ENCODE measurements at regions not wholly inside any gene's neighbourhood (a gene's known extent, or its start where the extent isn't known, plus 50 kb on each side); places are given as distances from the start of the nearest gene placed in this dataset.

DNA sequence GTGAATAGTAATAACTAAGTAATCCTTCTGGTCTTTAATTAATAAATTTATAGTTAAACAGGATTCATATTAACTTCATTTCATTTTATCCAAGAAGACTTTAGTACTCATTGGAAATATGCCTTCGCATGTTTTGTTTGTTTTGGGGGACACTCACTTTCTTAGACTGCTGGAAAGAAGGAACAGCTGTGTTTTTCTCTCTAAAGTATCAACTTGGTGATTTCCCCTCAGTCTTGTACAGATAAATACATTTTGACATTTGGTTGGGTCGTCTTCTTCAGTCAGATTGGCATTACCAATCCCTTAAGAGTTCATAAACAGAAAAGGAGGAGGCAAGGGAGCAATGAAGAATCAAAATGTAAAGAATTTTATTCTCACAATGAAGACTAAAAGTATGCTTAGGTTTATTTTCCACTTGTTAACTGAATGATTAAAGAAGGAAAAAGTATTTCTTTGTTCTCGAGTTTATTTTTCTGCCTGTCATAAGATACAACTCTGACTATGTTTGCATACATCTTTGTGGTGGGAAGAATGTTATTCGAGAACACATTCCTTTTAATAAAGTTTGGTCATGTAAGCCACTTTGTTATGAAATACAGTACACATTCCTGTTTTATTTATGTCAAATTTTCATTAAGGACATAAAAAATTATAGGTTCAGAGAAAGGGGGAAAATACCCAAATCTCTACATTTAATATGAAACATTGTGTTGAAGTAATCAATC lies 140.2 kb downstream of the GMNC start:
- DNase-seq (ENCODE audit: low read depth, low spot score) (no peak), ATAC-seq (no peak)
- no peaks in the 10 kb centered on the region for H3K9me3 ChIP-seq (ENCODE audit: control insufficient read depth, insufficient read depth, low read depth, low read length)
- H3K36me3 ChIP-seq (ENCODE audit: control insufficient read depth, insufficient read depth, low read length): no peaks in the 10 kb centered on the region
- CTCF ChIA-PET: no interaction called here
- H3K27me3 ChIP-seq (ENCODE audit: control insufficient read depth, insufficient read depth, low read length): no peaks in the 10 kb centered on the region
- in situ Hi-C loops (cut with HindIII; ENCODE audit: low pct_unique_long_range_greater_than_20kb, low sequenced_read_pairs) (no loop called here), intact Hi-C loops (cut with micrococcal nuclease; ENCODE audit: unreplicated experiment) (no loop called here)
- TF ChIP-seq POLR2AphosphoS5 (IDR thresholded peaks at IDR 0.05; ENCODE audit: low read depth, low read length): no peak
- TF ChIP-seq TCF7L2 (IDR thresholded peaks at IDR 0.05; ENCODE audit: low read depth, low read length): no peak
- TF ChIP-seq, protein P1, sequence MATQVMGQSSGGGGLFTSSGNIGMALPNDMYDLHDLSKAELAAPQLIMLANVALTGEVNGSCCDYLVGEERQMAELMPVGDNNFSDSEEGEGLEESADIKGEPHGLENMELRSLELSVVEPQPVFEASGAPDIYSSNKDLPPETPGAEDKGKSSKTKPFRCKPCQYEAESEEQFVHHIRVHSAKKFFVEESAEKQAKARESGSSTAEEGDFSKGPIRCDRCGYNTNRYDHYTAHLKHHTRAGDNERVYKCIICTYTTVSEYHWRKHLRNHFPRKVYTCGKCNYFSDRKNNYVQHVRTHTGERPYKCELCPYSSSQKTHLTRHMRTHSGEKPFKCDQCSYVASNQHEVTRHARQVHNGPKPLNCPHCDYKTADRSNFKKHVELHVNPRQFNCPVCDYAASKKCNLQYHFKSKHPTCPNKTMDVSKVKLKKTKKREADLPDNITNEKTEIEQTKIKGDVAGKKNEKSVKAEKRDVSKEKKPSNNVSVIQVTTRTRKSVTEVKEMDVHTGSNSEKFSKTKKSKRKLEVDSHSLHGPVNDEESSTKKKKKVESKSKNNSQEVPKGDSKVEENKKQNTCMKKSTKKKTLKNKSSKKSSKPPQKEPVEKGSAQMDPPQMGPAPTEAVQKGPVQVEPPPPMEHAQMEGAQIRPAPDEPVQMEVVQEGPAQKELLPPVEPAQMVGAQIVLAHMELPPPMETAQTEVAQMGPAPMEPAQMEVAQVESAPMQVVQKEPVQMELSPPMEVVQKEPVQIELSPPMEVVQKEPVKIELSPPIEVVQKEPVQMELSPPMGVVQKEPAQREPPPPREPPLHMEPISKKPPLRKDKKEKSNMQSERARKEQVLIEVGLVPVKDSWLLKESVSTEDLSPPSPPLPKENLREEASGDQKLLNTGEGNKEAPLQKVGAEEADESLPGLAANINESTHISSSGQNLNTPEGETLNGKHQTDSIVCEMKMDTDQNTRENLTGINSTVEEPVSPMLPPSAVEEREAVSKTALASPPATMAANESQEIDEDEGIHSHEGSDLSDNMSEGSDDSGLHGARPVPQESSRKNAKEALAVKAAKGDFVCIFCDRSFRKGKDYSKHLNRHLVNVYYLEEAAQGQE (IDR thresholded peaks at IDR 0.05; ENCODE audit: insufficient read depth in 1 of 2, low read depth in 2 of 2, low read length in 1 of 2): no peak
- TF ChIP-seq, protein P2, sequence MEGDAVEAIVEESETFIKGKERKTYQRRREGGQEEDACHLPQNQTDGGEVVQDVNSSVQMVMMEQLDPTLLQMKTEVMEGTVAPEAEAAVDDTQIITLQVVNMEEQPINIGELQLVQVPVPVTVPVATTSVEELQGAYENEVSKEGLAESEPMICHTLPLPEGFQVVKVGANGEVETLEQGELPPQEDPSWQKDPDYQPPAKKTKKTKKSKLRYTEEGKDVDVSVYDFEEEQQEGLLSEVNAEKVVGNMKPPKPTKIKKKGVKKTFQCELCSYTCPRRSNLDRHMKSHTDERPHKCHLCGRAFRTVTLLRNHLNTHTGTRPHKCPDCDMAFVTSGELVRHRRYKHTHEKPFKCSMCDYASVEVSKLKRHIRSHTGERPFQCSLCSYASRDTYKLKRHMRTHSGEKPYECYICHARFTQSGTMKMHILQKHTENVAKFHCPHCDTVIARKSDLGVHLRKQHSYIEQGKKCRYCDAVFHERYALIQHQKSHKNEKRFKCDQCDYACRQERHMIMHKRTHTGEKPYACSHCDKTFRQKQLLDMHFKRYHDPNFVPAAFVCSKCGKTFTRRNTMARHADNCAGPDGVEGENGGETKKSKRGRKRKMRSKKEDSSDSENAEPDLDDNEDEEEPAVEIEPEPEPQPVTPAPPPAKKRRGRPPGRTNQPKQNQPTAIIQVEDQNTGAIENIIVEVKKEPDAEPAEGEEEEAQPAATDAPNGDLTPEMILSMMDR (IDR thresholded peaks at IDR 0.05): no peak
- TF ChIP-seq SIN3A (IDR thresholded peaks at IDR 0.05; ENCODE audit: borderline replicate concordance, insufficient read depth, low read depth, low read length): no peak
- H3K27ac ChIP-seq (ENCODE audit: low read length): no peak overlapping the region
- no peak overlapping the region for H3K4me3 ChIP-seq (ENCODE audit: low read depth in 2 of 2, low read length in 2 of 2)
- no peaks in the 10 kb centered on the region for H3K4me1 ChIP-seq (ENCODE audit: control insufficient read depth, insufficient read depth, low read length)
- BruUV-seq (replicated peaks): no TSS peak
- POLR2A ChIA-PET: no interaction called here

DNA sequence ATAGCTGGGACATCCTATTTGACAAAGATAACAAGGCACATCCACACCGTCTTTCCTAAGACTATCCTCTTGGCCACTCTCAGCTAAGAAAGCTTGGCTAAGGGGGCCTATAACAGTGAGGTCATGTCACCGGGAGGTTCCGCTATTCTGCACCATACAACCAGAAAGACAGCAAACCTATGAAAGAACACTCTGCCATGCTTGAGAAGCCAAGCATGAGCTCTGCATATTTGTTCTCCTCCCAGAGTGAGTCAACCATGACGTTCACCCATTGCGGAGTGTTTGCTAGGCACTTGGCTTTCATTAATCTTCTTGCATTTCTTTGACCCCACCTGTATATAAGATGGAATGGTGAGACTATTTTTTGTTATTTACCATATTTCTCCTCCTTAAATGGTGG lies 141.2 kb downstream of the GMNC start:
- H3K27me3 ChIP-seq (ENCODE audit: control insufficient read depth, insufficient read depth, low read length): no peaks in the 10 kb centered on the region
- in situ Hi-C loops (cut with HindIII; ENCODE audit: low pct_unique_long_range_greater_than_20kb, low sequenced_read_pairs) (no loop called here), intact Hi-C loops (cut with micrococcal nuclease; ENCODE audit: unreplicated experiment) (no loop called here)
- no peaks in the 10 kb centered on the region for H3K36me3 ChIP-seq (ENCODE audit: control insufficient read depth, insufficient read depth, low read length)
- H3K27ac ChIP-seq (ENCODE audit: low read length): no peak overlapping the region
- TF ChIP-seq POLR2AphosphoS5 (IDR thresholded peaks at IDR 0.05; ENCODE audit: low read depth, low read length) (no peak), SIN3A (IDR thresholded peaks at IDR 0.05; ENCODE audit: borderline replicate concordance, insufficient read depth, low read depth, low read length) (no peak), TCF7L2 (IDR thresholded peaks at IDR 0.05; ENCODE audit: low read depth, low read length) (no peak)
- TF ChIP-seq, protein P1 (IDR thresholded peaks at IDR 0.05; ENCODE audit: insufficient read depth in 1 of 2, low read depth in 2 of 2, low read length in 1 of 2): no peak
- TF ChIP-seq, protein P2 (IDR thresholded peaks at IDR 0.05): no peak
- H3K4me1 ChIP-seq (ENCODE audit: control insufficient read depth, insufficient read depth, low read length): no peaks in the 10 kb centered on the region
- POLR2A ChIA-PET: no interaction called here
- ATAC-seq (no peak), DNase-seq (ENCODE audit: low read depth, low spot score) (no peak)
- H3K4me3 ChIP-seq (ENCODE audit: low read depth in 2 of 2, low read length in 2 of 2): no peak overlapping the region
- no TSS peak for BruUV-seq (replicated peaks)
- no peaks in the 10 kb centered on the region for H3K9me3 ChIP-seq (ENCODE audit: control insufficient read depth, insufficient read depth, low read depth, low read length)
- CTCF ChIA-PET: no interaction called here

Measured in Panc1 (cell line).